GM13976 (cell line): ENCODE measurements at regions not wholly inside any gene's neighbourhood (a gene's known extent, or its start where the extent isn't known, plus 50 kb on each side); places are given as distances from the start of the nearest gene placed in this dataset.

Experiments used
- DNase-seq: peaks from one replicate; pipeline ENCODE4 v3.0.0; 2012; ENCODE audit warnings: low spot score
- CTCF ChIP-seq: IDR thresholded peaks from 2 replicates; pipeline ENCODE4 v1.5.1; 2012; ENCODE audit warnings: borderline replicate concordance, mild to moderate bottlenecking; ENCODE audit not compliant: insufficient read depth; ENCODE audit errors: extremely low read depth, missing control alignments, control extremely low read depth
- in situ Hi-C: fragments of 300-500 bp; cut with MboI; formaldehyde crosslinking; loops from one replicate; pipeline ENCODE4 v1.12.0; 2022; ENCODE audit warnings: low sequenced_read_pairs, mixed read lengths, inconsistent platforms; ENCODE audit not compliant: unreplicated experiment

- in situ Hi-C loops: no loop called here
- DNase-seq: no peak
- no peak for TF ChIP-seq CTCF
Measured at GRCh38 chr9:755454-756381, 85.8 kb upstream of the DMRT1 start.

GRCh38 chr9:757246-757881, 84.1 kb upstream of the DMRT1 start:
- in situ Hi-C loops: no loop called here
- peak; percentile 6 for TF ChIP-seq CTCF
- DNase-seq: peak; percentile 51

- no peak for TF ChIP-seq CTCF
- no peak for DNase-seq
Measured at GRCh38 chr9:758146-758545, 83.4 kb upstream of the DMRT1 start.

GRCh38 chr9:759541-759940, 82.0 kb upstream of the DMRT1 start:
- no peak for DNase-seq
- in situ Hi-C loops: no loop called here
- no peak for TF ChIP-seq CTCF

More at GRCh38 chr9:758146-758545, 83.4 kb upstream of the DMRT1 start:
- in situ Hi-C loops: no loop called here

- in situ Hi-C loops: loop anchor here (10.0 kb wide), 1 partner anchor 55 kb away; no protein-coding TSS in a partner anchor
- no peak for TF ChIP-seq CTCF
- DNase-seq: no peak
Measured at GRCh38 chr9:759983-760736, 81.3 kb upstream of the DMRT1 start.

GRCh38 chr9:761176-761792, 80.2 kb upstream of the DMRT1 start:
- DNase-seq: no peak
- in situ Hi-C loops: loop anchor here (10.0 kb wide), 1 partner anchor 56 kb away; no protein-coding TSS in a partner anchor
- no peak for TF ChIP-seq CTCF
